Liver (tissue), 3 donors: ENCODE measurements at regions not wholly inside any gene's neighbourhood (a gene's known extent, or its start where the extent isn't known, plus 50 kb on each side); places are given as distances from the start of the nearest gene placed in this dataset.

ENCODE experiments used
- CTCF ChIP-seq: fragments of 150-350 bp; IDR thresholded peaks from 2 replicates; pipeline ENCODE4 v1.5.1; 2017; ENCODE audit warnings: improper control_type of control experiment, low read depth, low read length; ENCODE audit not compliant: missing input control
- FOXA1 ChIP-seq: IDR thresholded peaks from 2 replicates; pipeline ENCODE4 v1.6.1; 2016; ENCODE audit warnings: antibody characterized with exemption
- FOXA2 ChIP-seq: IDR thresholded peaks from 2 replicates; pipeline ENCODE4 v1.6.1; 2016; ENCODE audit warnings: antibody characterized with exemption
- NR2F2 ChIP-seq: IDR thresholded peaks from 2 replicates; pipeline ENCODE4 v1.6.1; 2016; ENCODE audit warnings: antibody characterized with exemption
- RAD21 ChIP-seq, 2 donors: IDR thresholded peaks; 2 replicates each; pipeline ENCODE4 v1.6.1; 2016; ENCODE audit warnings: antibody characterized with exemption in 2 of 2, mild to moderate bottlenecking in 2 of 2
- TAF1 ChIP-seq: conservative IDR thresholded peaks from 2 replicates; pipeline ENCODE4 v1.6.1; 2016; ENCODE audit warnings: antibody characterized with exemption, mild to moderate bottlenecking
- YY1 ChIP-seq: IDR thresholded peaks from 2 replicates; pipeline ENCODE4 v1.6.1; 2016; ENCODE audit warnings: antibody characterized with exemption, mild to moderate bottlenecking
- donor health status: healthy.
- donor health status: healthy.

- TF ChIP-seq CTCF (no peak), YY1 (no peak), TAF1 (no peak), NR2F2 (no peak), FOXA1 (no peak), RAD21 (IDR thresholded peaks at IDR 0.05) (no peak), FOXA2 (no peak)
Observed at GRCh38 chr5:8445139-8445538, 576.2 kb downstream of the MTRR start.
